Pancreas (tissue), 10 donors: ENCODE measurements at regions not wholly inside any gene's neighbourhood (a gene's known extent, or its start where the extent isn't known, plus 50 kb on each side); places are given as distances from the start of the nearest gene placed in this dataset.

Experiments
- ATAC-seq, 4 donors: fragments of 200-7000 bp; cut with Tn5 transposase; one replicate each; pipeline versions ENCODE4 v1.8.0 to v1.9.1; 2020; ENCODE audit warnings: mild to moderate bottlenecking in 4 of 4, moderate library complexity in 4 of 4
- DNase-seq, 6 donors: peaks; one replicate each; pipeline ENCODE4 v3.0.0-alpha.2; 2020
- FAIRE-seq: peaks from 2 replicates; lab custom pipeline; 2012; peaks lifted over from hg19 to GRCh38; lab: Jason Lieb, UNC
- H3K27ac ChIP-seq, 4 donors: fragments of 200-600 bp; sonication (generic); 1 replicate in 3 of 4; 2 replicates in 1 of 4; pipeline versions ENCODE4 v1.5.0 to v1.8.0; 2020
- H3K27me3 ChIP-seq, 4 donors: fragments of 200-600 bp; one replicate each; pipeline ENCODE4 v1.8.0; 2021
- H3K36me3 ChIP-seq, 3 donors: fragments of 200-600 bp; sonication (generic) in 1 of 3; one replicate each; pipeline versions ENCODE4 v1.5.0 to v1.8.0; 2020 to 2021
- H3K4me1 ChIP-seq, 3 donors: fragments of 200-600 bp; one replicate each; pipeline ENCODE4 v1.8.0; 2021
- H3K4me3 ChIP-seq, 4 donors: fragments of 200-600 bp; sonication (generic) in 2 of 4; one replicate each; pipeline versions ENCODE4 v1.5.0 to v1.8.0; 2020 to 2021
- H3K9me3 ChIP-seq, 4 donors: fragments of 200-600 bp; one replicate each; pipeline ENCODE4 v1.8.0; 2021
- WGBS, 2 donors: extraction: QIAGEN DNeasy Blood & Tissue Kit; methylation state at CpG; one replicate each; pipeline ENCODE4 v1.1.7; 2013; 5-methylcytosine and 5-hydroxymethylcytosine counted together
- intact Hi-C, 3 donors: fragments of 100-400 bp; cut with DNase I; formaldehyde crosslinking; loops; one replicate each; pipeline versions ENCODE4 v1.11.1 to v1.14.2; 2022
- TF ChIP-seq, protein P1 (sequence below), 4 donors: fragments of 200-600 bp; sonication (generic) in 3 of 4; IDR thresholded peaks; one replicate each; pipeline versions ENCODE4 v1.5.0 to v1.8.0; 2021; ENCODE audit warnings: antibody characterized with exemption in 4 of 4
- donor health status: healthy with polysubstance abuse.
- donor health status: DM: no; HTN: no; CAD: no; lungs with moderate emphysema.
- donor health status: DM: no; HTN: no; CAD: no.
- donor health status: control.
- donor health status: control.
- donor health status: Bipolar disorder and iron deficiency.
- donor health status: DM: yes; HTN: yes; CAD: no.
- donor health status: DM: no; HTN: no; CAD: no.
- donor health status: DM: no; HTN: no; CAD: no.
- donor health status: DM: yes; HTN: yes; CAD: no.

DNA sequence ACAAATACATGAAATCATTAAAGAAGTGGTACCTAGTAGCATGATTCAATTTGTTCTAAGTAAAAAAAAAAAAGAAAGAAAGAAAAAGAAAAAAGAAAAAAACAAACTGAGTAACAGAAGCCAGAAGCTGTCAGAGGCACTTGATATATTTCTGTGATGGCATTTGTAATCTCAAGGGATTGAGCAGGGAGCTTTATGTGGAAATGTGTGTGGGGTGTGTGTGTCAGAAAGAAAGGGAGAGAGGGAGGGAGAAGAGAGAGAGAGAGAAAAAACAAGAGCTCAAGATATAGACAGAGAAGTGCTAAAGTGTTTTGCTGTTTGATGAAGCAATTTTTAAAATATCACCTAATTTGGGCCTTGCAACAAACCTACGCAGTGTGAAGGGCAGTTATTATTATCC lies 357.6 kb upstream of the PCDH15 start:
- TF ChIP-seq, protein P1, sequence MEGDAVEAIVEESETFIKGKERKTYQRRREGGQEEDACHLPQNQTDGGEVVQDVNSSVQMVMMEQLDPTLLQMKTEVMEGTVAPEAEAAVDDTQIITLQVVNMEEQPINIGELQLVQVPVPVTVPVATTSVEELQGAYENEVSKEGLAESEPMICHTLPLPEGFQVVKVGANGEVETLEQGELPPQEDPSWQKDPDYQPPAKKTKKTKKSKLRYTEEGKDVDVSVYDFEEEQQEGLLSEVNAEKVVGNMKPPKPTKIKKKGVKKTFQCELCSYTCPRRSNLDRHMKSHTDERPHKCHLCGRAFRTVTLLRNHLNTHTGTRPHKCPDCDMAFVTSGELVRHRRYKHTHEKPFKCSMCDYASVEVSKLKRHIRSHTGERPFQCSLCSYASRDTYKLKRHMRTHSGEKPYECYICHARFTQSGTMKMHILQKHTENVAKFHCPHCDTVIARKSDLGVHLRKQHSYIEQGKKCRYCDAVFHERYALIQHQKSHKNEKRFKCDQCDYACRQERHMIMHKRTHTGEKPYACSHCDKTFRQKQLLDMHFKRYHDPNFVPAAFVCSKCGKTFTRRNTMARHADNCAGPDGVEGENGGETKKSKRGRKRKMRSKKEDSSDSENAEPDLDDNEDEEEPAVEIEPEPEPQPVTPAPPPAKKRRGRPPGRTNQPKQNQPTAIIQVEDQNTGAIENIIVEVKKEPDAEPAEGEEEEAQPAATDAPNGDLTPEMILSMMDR (IDR thresholded peaks at IDR 0.05) = no peak
- no peak for FAIRE-seq
- Histone ChIP-seq H3K36me3 (no peaks in the 10 kb centered on the region), H3K4me1 (no peaks in the 10 kb centered on the region), H3K4me3 (no peak overlapping the region), H3K27me3 (no peaks in the 10 kb centered on the region), H3K27ac (no peak overlapping the region), H3K9me3 (no peaks in the 10 kb centered on the region)
- 0 to 29% methylated on average over 1 of the region's 1 CpG for WGBS, 2 donors
- no peak for ATAC-seq
- intact Hi-C loops = no loop called here
- no peak for DNase-seq

DNA sequence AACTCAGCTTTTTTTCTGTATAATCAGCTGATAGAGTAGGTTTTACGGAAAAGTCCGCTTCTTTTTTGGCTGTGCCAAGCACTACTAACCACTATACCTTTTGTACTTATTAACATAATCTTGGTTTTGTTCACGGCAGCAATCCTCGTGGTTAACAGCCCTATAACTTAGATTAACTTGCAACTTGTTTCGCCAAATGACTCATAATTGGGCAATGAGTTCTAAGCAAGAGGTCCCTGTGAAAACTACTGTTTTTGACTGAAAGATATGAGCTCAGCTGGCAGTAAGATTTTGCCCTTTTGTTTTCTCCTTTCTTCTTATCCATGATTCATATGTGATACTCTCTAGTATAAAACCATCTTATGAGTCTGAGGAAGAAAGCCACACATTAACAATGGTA lies 345.0 kb upstream of the PCDH15 start:
- no peak for ATAC-seq
- no peak for FAIRE-seq
- TF ChIP-seq, protein P1 (IDR thresholded peaks at IDR 0.05) = no peak
- Histone ChIP-seq H3K36me3 (no peaks in the 10 kb centered on the region), H3K4me3 (no peak overlapping the region), H3K9me3 (no peaks in the 10 kb centered on the region), H3K4me1 (no peaks in the 10 kb centered on the region), H3K27me3 (no peaks in the 10 kb centered on the region), H3K27ac (no peak overlapping the region)
- WGBS, 2 donors = 39 to 57% methylated on average over 5 of the region's 5 CpGs
- intact Hi-C loops = no loop called here
- no peak for DNase-seq

DNA sequence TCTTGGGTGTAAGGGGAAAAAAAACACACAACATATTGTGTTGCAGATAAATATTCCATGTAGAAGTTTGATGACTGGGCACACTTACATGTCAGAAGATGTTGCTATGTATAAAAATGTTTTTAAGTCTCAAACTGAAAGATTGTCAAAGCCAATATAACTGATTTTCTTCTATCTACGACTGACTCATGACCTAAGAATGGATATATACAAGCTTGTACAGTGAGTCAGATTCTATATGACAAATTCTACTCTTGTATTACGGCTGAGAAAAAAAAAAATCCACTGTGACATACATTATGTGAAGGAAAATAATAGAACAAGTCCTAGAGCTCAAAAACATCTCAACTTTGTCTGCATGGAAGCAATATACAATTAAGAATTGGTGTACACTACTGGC lies 343.0 kb upstream of the PCDH15 start:
- Histone ChIP-seq H3K4me3 (no peak overlapping the region), H3K4me1 (no peaks in the 10 kb centered on the region), H3K27ac (no peak overlapping the region), H3K36me3 (no peaks in the 10 kb centered on the region), H3K27me3 (no peaks in the 10 kb centered on the region), H3K9me3 (no peaks in the 10 kb centered on the region)
- intact Hi-C loops = no loop called here
- ATAC-seq (no peak), FAIRE-seq (no peak), DNase-seq (no peak)
- TF ChIP-seq, protein P1 (IDR thresholded peaks at IDR 0.05) = no peak
- WGBS, 2 donors = 58 to 70% methylated on average over 2 of the region's 2 CpGs

DNA sequence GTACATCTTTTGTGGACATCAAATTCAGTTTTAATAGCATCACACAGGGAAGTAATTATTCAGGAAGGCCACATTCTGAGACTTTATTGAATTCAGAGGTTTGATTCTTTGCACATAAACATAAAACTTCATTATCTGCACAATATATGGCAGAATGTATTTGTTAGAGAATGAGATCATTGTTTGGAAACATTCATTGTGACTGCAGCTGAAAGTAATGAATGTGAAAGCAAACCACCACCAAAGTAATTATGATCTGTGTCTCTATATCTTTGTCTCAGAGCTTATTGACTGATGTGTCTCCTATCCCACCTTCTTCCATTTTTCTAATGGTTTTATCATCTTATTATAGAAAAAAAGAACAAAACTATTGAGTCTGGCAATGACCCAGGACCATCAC lies 340.9 kb upstream of the PCDH15 start:
- no peak for FAIRE-seq
- no peak for ATAC-seq
- no peak for DNase-seq
- H3K27ac ChIP-seq = no peak overlapping the region
- no peaks in the 10 kb centered on the region for H3K4me1 ChIP-seq
- H3K36me3 ChIP-seq = no peaks in the 10 kb centered on the region
- H3K27me3 ChIP-seq = no peaks in the 10 kb centered on the region
- TF ChIP-seq, protein P1 (IDR thresholded peaks at IDR 0.05) = no peak
- H3K4me3 ChIP-seq = no peak overlapping the region
- no peaks in the 10 kb centered on the region for H3K9me3 ChIP-seq
- intact Hi-C loops = no loop called here

DNA sequence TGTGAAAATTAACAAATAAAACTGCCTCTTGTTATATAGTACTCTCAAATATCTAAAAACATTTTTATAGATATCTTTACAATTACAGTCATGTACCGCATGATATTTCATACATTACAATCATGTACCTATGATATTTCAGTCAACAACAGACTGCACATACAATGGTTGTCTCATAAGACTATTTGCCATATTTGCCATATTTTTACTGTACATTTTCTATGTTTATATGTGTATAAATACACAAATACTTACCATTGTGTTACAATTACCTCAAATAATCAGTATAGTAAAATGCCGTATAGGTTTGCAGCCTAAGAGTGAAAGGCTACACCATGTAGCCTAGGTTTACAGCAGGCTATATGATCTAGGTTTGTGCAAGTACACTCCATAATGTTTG lies 336.0 kb upstream of the PCDH15 start:
- H3K4me1 ChIP-seq = no peaks in the 10 kb centered on the region
- H3K4me3 ChIP-seq = no peak overlapping the region
- no peak for FAIRE-seq
- H3K36me3 ChIP-seq = no peaks in the 10 kb centered on the region
- H3K27me3 ChIP-seq = no peaks in the 10 kb centered on the region
- DNase-seq = no peak
- H3K9me3 ChIP-seq = no peaks in the 10 kb centered on the region
- no peak for ATAC-seq
- no peak overlapping the region for H3K27ac ChIP-seq
- TF ChIP-seq, protein P1 (IDR thresholded peaks at IDR 0.05) = no peak
- 88 to 93% methylated on average over 2 of the region's 2 CpGs for WGBS, 2 donors
- intact Hi-C loops = no loop called here
